ENCODE measurements at regions not wholly inside any gene's neighbourhood (a gene's known extent, or its start where the extent isn't known, plus 50 kb on each side); places are given as distances from the start of the nearest gene placed in this dataset.

- H3K36me3 ChIP-seq, result no peaks in the 10 kb centered on the region
- H3K9me3 ChIP-seq (ENCODE audit: low read depth), result no peaks in the 10 kb centered on the region
- no peak overlapping the region for H3K27ac ChIP-seq
- peaks cover 5% of the 10 kb centered on the region for H3K4me1 ChIP-seq (ENCODE audit: low read depth)
- DNase-seq (ENCODE audit: low read depth in 1 of 2, low spot score in 1 of 2), result no peak
- H3K27me3 ChIP-seq, result no peaks in the 10 kb centered on the region
- TF ChIP-seq, protein P1, sequence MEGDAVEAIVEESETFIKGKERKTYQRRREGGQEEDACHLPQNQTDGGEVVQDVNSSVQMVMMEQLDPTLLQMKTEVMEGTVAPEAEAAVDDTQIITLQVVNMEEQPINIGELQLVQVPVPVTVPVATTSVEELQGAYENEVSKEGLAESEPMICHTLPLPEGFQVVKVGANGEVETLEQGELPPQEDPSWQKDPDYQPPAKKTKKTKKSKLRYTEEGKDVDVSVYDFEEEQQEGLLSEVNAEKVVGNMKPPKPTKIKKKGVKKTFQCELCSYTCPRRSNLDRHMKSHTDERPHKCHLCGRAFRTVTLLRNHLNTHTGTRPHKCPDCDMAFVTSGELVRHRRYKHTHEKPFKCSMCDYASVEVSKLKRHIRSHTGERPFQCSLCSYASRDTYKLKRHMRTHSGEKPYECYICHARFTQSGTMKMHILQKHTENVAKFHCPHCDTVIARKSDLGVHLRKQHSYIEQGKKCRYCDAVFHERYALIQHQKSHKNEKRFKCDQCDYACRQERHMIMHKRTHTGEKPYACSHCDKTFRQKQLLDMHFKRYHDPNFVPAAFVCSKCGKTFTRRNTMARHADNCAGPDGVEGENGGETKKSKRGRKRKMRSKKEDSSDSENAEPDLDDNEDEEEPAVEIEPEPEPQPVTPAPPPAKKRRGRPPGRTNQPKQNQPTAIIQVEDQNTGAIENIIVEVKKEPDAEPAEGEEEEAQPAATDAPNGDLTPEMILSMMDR (IDR thresholded peaks at IDR 0.05; ENCODE audit: low read depth, low read length), result no peak
- no peak overlapping the region for H3K4me3 ChIP-seq
Observed at GRCh38 chr2:74735009-74735408, 81.0 kb downstream of the SEMA4F start.

- Histone ChIP-seq H3K36me3 (no peaks in the 10 kb centered on the region), H3K4me1 (ENCODE audit: low read depth) (peaks cover 5% of the 10 kb centered on the region), H3K27ac (no peak overlapping the region), H3K9me3 (ENCODE audit: low read depth) (no peaks in the 10 kb centered on the region), H3K27me3 (no peaks in the 10 kb centered on the region), H3K4me3 (no peak overlapping the region)
- no peak for DNase-seq (ENCODE audit: low read depth in 1 of 2, low spot score in 1 of 2)
- TF ChIP-seq, protein P1 (IDR thresholded peaks at IDR 0.05; ENCODE audit: low read depth, low read length), result no peak
Observed at GRCh38 chr2:74735564-74735963, 81.5 kb downstream of the SEMA4F start.

GRCh38 chr2:74736589-74736988 lies 82.5 kb downstream of the SEMA4F start:
- no peak overlapping the region for H3K27ac ChIP-seq
- TF ChIP-seq, protein P1 (IDR thresholded peaks at IDR 0.05; ENCODE audit: low read depth, low read length), result no peak
- H3K27me3 ChIP-seq, result no peaks in the 10 kb centered on the region
- no peak overlapping the region for H3K4me3 ChIP-seq
- peaks cover 9% of the 10 kb centered on the region for H3K4me1 ChIP-seq (ENCODE audit: low read depth)
- no peaks in the 10 kb centered on the region for H3K36me3 ChIP-seq
- no peaks in the 10 kb centered on the region for H3K9me3 ChIP-seq (ENCODE audit: low read depth)
- DNase-seq (ENCODE audit: low read depth in 1 of 2, low spot score in 1 of 2), result no peak

- TF ChIP-seq, protein P1 (IDR thresholded peaks at IDR 0.05; ENCODE audit: low read depth, low read length), result no peak
- H3K4me3 ChIP-seq, result no peak overlapping the region
- no peaks in the 10 kb centered on the region for H3K36me3 ChIP-seq
- no peaks in the 10 kb centered on the region for H3K27me3 ChIP-seq
- no peak overlapping the region for H3K27ac ChIP-seq
- DNase-seq (ENCODE audit: low read depth in 1 of 2, low spot score in 1 of 2), result no peak
- H3K4me1 ChIP-seq (ENCODE audit: low read depth), result peaks cover 10% of the 10 kb centered on the region
- H3K9me3 ChIP-seq (ENCODE audit: low read depth), result no peaks in the 10 kb centered on the region
Observed at GRCh38 chr2:74738586-74738985, 84.5 kb downstream of the SEMA4F start.

- H3K9me3 ChIP-seq (ENCODE audit: low read depth), result no peaks in the 10 kb centered on the region
- peaks cover 10% of the 10 kb centered on the region for H3K4me1 ChIP-seq (ENCODE audit: low read depth)
- TF ChIP-seq, protein P1 (IDR thresholded peaks at IDR 0.05; ENCODE audit: low read depth, low read length), result no peak
- H3K36me3 ChIP-seq, result no peaks in the 10 kb centered on the region
- DNase-seq (ENCODE audit: low read depth in 1 of 2, low spot score in 1 of 2), result no peak
- H3K4me3 ChIP-seq, result no peak overlapping the region
- no peaks in the 10 kb centered on the region for H3K27me3 ChIP-seq
- H3K27ac ChIP-seq, result peak overlapping the region; percentile 8
Observed at GRCh38 chr2:74739129-74739528, 85.1 kb downstream of the SEMA4F start.

GRCh38 chr2:74739733-74740241 lies 85.7 kb downstream of the SEMA4F start:
- Histone ChIP-seq H3K4me3 (no peak overlapping the region), H3K9me3 (ENCODE audit: low read depth) (no peaks in the 10 kb centered on the region), H3K4me1 (ENCODE audit: low read depth) (peaks cover 10% of the 10 kb centered on the region), H3K27me3 (no peaks in the 10 kb centered on the region), H3K36me3 (no peaks in the 10 kb centered on the region), H3K27ac (peak overlapping the region; percentile 8)
- TF ChIP-seq, protein P1 (IDR thresholded peaks at IDR 0.05; ENCODE audit: low read depth, low read length), result no peak
- DNase-seq (ENCODE audit: low read depth in 1 of 2, low spot score in 1 of 2), result peak in 1 of 2 donors; percentile 51

Data from cardiac muscle cell (in vitro differentiated cells and primary cell).